Fibroblast of villous mesenchyme (primary cell): ENCODE measurements at regions not wholly inside any gene's neighbourhood (a gene's known extent, or its start where the extent isn't known, plus 50 kb on each side); places are given as distances from the start of the nearest gene placed in this dataset.

ENCODE experiments used
- DNase-seq: peaks from one replicate; pipeline ENCODE4 v3.0.0-alpha.2; 2010; ENCODE audit warnings: low read depth
- H3K4me3 ChIP-seq: 2 replicates; pipeline ENCODE4 v1.5.1; 2011; ENCODE audit warnings: low read depth, mild to moderate bottlenecking, low read length
- TF ChIP-seq, protein P1 (sequence below): IDR thresholded peaks from 2 replicates; pipeline ENCODE4 v1.5.1; 2012; ENCODE audit warnings: low read depth, mild to moderate bottlenecking, low read length; ENCODE audit not compliant: insufficient read depth

DNA sequence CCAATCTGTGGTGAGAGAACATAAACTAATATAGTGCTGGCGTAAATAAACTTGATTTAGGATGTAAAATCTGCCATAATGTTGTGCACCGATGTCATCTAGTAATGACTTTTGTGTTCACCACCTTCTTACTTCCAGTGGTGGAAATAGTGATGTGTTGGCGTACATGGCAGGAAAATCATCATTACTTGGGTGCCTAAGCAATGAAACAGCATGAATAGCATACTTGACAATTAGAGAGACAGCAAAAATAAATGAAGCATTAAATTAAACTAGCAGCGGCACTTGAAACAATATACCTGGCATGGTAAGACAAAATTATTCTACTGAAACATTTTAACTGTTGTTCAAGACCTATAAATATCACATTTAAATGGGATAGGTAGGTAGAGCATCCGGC is 73.2 kb upstream of the DSC1 start:
- TF ChIP-seq, protein P1, sequence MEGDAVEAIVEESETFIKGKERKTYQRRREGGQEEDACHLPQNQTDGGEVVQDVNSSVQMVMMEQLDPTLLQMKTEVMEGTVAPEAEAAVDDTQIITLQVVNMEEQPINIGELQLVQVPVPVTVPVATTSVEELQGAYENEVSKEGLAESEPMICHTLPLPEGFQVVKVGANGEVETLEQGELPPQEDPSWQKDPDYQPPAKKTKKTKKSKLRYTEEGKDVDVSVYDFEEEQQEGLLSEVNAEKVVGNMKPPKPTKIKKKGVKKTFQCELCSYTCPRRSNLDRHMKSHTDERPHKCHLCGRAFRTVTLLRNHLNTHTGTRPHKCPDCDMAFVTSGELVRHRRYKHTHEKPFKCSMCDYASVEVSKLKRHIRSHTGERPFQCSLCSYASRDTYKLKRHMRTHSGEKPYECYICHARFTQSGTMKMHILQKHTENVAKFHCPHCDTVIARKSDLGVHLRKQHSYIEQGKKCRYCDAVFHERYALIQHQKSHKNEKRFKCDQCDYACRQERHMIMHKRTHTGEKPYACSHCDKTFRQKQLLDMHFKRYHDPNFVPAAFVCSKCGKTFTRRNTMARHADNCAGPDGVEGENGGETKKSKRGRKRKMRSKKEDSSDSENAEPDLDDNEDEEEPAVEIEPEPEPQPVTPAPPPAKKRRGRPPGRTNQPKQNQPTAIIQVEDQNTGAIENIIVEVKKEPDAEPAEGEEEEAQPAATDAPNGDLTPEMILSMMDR: no peak
- no peak overlapping the region for H3K4me3 ChIP-seq
- DNase-seq: no peak

DNA sequence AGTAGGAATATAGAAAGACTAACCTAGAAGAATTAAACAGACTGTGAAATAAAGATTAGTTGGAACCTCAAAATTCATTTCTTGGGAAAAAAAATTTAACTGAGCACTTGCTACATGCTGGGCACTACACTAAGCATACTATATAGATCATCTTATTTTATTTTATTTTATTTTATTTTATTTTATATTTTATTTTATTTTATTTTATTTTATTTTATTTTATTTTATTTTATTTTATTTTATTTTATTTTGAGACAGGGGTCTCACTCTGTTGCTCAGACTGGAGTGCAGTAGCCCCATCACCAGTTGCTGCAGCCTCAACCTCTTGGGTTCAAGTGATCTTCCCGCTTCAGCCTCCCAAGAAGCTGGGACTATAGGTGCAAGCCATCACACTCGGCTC is 74.5 kb upstream of the DSC1 start:
- TF ChIP-seq, protein P1: no peak
- no peak overlapping the region for H3K4me3 ChIP-seq
- DNase-seq: no peak

DNA sequence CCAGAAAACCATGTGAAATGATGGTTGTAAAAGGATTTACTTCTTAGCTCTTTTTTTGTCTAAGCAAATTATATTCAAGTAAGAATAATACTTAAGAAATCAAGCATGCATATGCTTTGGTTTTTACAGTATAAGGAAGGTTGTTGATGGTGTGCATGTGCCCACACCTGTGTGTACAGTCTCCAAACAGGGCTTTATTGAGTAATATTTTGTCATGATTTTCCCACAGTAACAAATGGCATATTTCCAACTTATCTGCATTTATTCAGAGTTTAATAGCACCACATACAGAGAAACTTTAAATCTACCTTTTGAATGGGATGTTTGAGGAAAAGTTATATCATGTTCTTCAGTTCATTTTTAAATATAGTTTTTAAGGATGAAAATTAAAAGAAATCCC is 76.5 kb upstream of the DSG1 start:
- no peak overlapping the region for H3K4me3 ChIP-seq
- TF ChIP-seq, protein P1: no peak
- DNase-seq: no peak

DNA sequence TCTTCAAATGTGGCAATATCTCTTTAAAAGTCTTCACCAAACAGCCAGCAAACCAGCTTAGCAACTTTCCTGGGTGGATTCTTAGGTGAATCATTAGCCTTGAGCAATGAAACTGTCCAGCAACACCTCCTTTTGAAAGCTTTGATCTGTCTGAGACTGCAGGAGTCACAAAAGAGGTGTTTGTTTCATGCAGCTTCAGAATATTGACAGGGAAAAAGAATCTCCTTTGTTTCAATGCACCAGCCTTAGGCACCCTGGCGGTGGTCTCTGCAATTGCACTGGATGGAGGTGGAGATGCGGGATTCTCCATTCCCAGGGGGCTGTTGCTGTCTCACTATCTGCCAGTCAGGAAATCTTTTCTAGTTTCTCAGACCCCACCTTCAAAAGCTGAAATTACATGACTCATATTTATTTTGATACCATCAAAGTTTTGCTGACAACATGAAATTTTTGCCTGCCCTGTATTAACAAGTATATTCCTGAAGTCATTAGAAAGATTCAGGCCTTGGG is 76.0 kb upstream of the DSG1 start:
- H3K4me3 ChIP-seq: no peak overlapping the region
- no peak for DNase-seq
- TF ChIP-seq, protein P1: peak; percentile 24

DNA sequence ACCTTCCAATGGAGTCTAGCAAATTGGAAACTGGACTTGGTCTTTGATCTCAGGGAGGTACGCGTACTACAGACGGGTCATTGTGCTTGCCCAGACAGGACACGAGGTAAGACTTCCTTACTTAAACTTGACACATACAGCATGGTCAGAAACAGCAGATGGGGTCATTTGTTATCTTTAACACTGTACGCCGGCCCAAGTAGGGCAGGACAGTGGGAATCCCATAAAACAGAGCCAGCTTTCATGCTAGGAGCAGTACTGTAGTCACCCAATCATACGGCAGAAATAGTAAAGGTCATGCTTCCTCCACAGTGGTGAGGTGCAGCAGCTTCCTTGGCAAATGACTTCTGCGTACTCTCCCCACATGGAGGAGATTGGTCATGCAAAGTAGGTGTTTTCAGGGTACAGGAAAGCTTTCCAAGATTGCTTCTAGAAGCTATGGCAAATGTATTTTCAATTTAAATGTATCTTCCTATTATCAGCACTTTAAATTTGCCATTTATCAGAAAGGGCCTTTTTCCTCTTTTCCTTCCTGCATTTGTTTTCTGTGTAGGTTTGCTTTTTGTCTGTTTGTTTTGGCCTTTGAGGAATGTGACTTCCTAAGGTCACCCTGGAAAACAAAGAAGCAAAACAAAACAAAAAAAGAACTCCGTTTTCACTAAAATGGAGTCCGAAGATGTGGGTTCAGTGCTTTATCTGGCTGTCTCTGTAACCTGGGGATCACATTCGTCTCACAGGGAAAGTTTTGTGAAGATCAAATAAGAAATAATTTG is 74.0 kb upstream of the DSG1 start:
- H3K4me3 ChIP-seq: no peak overlapping the region
- TF ChIP-seq, protein P1: no peak
- no peak for DNase-seq

DNA sequence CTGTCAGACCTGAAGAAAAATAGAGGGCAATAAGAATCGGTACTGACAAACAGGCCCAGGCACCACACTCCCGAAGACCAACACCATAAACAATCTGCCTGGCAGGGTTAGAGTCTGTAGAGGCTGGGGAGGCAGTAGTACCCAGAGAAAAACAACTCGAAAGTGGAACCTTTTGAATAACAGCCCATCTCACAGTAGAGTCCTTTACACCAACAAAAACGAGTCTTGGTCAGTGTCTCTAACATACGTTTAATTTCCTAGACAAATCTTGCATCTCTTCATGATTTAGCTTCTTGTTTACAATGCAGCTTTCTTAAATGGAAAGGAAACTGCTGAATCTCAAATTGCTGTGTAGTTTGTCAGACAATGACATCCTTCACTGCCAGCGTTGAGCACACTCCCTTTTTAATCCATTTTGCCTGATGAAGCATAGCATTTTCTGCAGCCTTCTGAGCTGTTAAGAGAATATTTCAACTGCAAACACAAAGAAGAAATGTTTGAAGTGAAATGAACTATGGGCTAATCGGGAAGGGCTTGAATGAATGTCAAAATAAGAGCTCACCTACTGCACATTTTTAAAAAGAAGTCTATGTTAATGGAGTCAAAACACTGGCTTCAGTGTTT is 73.1 kb upstream of the DSG1 start:
- TF ChIP-seq, protein P1: no peak
- no peak overlapping the region for H3K4me3 ChIP-seq
- no peak for DNase-seq
